ENCODE measurements at regions not wholly inside any gene's neighbourhood (a gene's known extent, or its start where the extent isn't known, plus 50 kb on each side); places are given as distances from the start of the nearest gene placed in this dataset.

GRCh38 chr2:167607731-167608130 lies 639.7 kb downstream of the STK39 start:
- no peak overlapping the region for H3K4me3 Mint-ChIP-seq
- Histone ChIP-seq H3K36me3 (ENCODE audit: control insufficient read depth, insufficient read depth, low read length) (no peaks in the 10 kb centered on the region), H3K4me1 (ENCODE audit: control insufficient read depth, insufficient read depth, low read length) (no peaks in the 10 kb centered on the region), H3K4me3 (ENCODE audit: low read length) (no peak overlapping the region), H3K27ac (ENCODE audit: low read length) (no peak overlapping the region), H3K27me3 (ENCODE audit: control insufficient read depth, insufficient read depth, low read length) (no peaks in the 10 kb centered on the region), H3K9me3 (ENCODE audit: control insufficient read depth, insufficient read depth, low read length) (no peaks in the 10 kb centered on the region)
- H3K27ac Mint-ChIP-seq = no peak overlapping the region
- TF ChIP-seq CTCF (IDR thresholded peaks at IDR 0.05) = no peak
- ATAC-seq (no peak), DNase-seq (no peak)
- no peaks in the 10 kb centered on the region for H3K27me3 Mint-ChIP-seq (ENCODE audit: low read depth in 2 of 2)
- intact Hi-C loops (cut with micrococcal nuclease) = no loop called here
- H3K9me3 Mint-ChIP-seq = peaks cover 4 to 7% of the 10 kb centered on the region in 2 donors
- no peaks in the 10 kb centered on the region for H3K4me1 Mint-ChIP-seq
- 100% methylated on average over 2 of the region's 3 CpGs for WGBS (ENCODE audit: insufficient coverage)
- no peaks in the 10 kb centered on the region for H3K36me3 Mint-ChIP-seq

GRCh38 chr2:167607211-167607610 lies 640.2 kb downstream of the STK39 start:
- no peak overlapping the region for H3K27ac Mint-ChIP-seq
- Histone ChIP-seq H3K4me3 (ENCODE audit: low read length) (no peak overlapping the region), H3K9me3 (ENCODE audit: control insufficient read depth, insufficient read depth, low read length) (no peaks in the 10 kb centered on the region), H3K27me3 (ENCODE audit: control insufficient read depth, insufficient read depth, low read length) (no peaks in the 10 kb centered on the region), H3K27ac (ENCODE audit: low read length) (no peak overlapping the region), H3K36me3 (ENCODE audit: control insufficient read depth, insufficient read depth, low read length) (no peaks in the 10 kb centered on the region), H3K4me1 (ENCODE audit: control insufficient read depth, insufficient read depth, low read length) (no peaks in the 10 kb centered on the region)
- no peak for ATAC-seq
- no peaks in the 10 kb centered on the region for H3K4me1 Mint-ChIP-seq
- no peak for DNase-seq
- no peak for TF ChIP-seq CTCF (IDR thresholded peaks at IDR 0.05)
- no peaks in the 10 kb centered on the region for H3K36me3 Mint-ChIP-seq
- WGBS (ENCODE audit: insufficient coverage) = 89% methylated on average over 6 of the region's 8 CpGs
- peaks cover 4 to 7% of the 10 kb centered on the region in 2 donors for H3K9me3 Mint-ChIP-seq
- H3K27me3 Mint-ChIP-seq (ENCODE audit: low read depth in 2 of 2) = no peaks in the 10 kb centered on the region
- no peak overlapping the region for H3K4me3 Mint-ChIP-seq
- intact Hi-C loops (cut with micrococcal nuclease) = no loop called here

GRCh38 chr2:167602122-167602521 lies 645.3 kb downstream of the STK39 start:
- no peak for TF ChIP-seq CTCF (IDR thresholded peaks at IDR 0.05)
- H3K9me3 Mint-ChIP-seq = peaks cover 0 to 3% of the 10 kb centered on the region in 2 donors
- H3K4me3 Mint-ChIP-seq = no peak overlapping the region
- H3K4me1 ChIP-seq (ENCODE audit: control insufficient read depth, insufficient read depth, low read length) = no peaks in the 10 kb centered on the region
- ATAC-seq (no peak), DNase-seq (no peak)
- H3K4me1 Mint-ChIP-seq = no peaks in the 10 kb centered on the region
- no peaks in the 10 kb centered on the region for H3K36me3 ChIP-seq (ENCODE audit: control insufficient read depth, insufficient read depth, low read length)
- no peaks in the 10 kb centered on the region for H3K27me3 ChIP-seq (ENCODE audit: control insufficient read depth, insufficient read depth, low read length)
- 93% methylated on average over 1 of the region's 1 CpG for WGBS (ENCODE audit: insufficient coverage)
- H3K27ac ChIP-seq (ENCODE audit: low read length) = no peak overlapping the region
- no peak overlapping the region for H3K4me3 ChIP-seq (ENCODE audit: low read length)
- H3K27ac Mint-ChIP-seq = no peak overlapping the region
- intact Hi-C loops (cut with micrococcal nuclease) = no loop called here
- no peaks in the 10 kb centered on the region for H3K36me3 Mint-ChIP-seq
- no peaks in the 10 kb centered on the region for H3K9me3 ChIP-seq (ENCODE audit: control insufficient read depth, insufficient read depth, low read length)
- H3K27me3 Mint-ChIP-seq (ENCODE audit: low read depth in 2 of 2) = no peaks in the 10 kb centered on the region

GRCh38 chr2:167599219-167599618 lies 648.2 kb downstream of the STK39 start:
- intact Hi-C loops (cut with micrococcal nuclease) = no loop called here
- Histone ChIP-seq H3K9me3 (ENCODE audit: control insufficient read depth, insufficient read depth, low read length) (no peaks in the 10 kb centered on the region), H3K36me3 (ENCODE audit: control insufficient read depth, insufficient read depth, low read length) (no peaks in the 10 kb centered on the region), H3K27me3 (ENCODE audit: control insufficient read depth, insufficient read depth, low read length) (no peaks in the 10 kb centered on the region), H3K4me3 (ENCODE audit: low read length) (no peak overlapping the region), H3K4me1 (ENCODE audit: control insufficient read depth, insufficient read depth, low read length) (no peaks in the 10 kb centered on the region), H3K27ac (ENCODE audit: low read length) (no peak overlapping the region)
- peaks cover 0 to 5% of the 10 kb centered on the region in 2 donors for H3K4me1 Mint-ChIP-seq
- H3K27me3 Mint-ChIP-seq (ENCODE audit: low read depth in 2 of 2) = no peaks in the 10 kb centered on the region
- no peak for TF ChIP-seq CTCF (IDR thresholded peaks at IDR 0.05)
- WGBS (ENCODE audit: insufficient coverage) = no CpG with 5 or more reads among the region's 1 CpG
- DNase-seq = no peak
- no peak overlapping the region for H3K4me3 Mint-ChIP-seq
- no peaks in the 10 kb centered on the region for H3K36me3 Mint-ChIP-seq
- no peak for ATAC-seq
- H3K9me3 Mint-ChIP-seq = no peaks in the 10 kb centered on the region
- no peak overlapping the region for H3K27ac Mint-ChIP-seq
